ENCODE measurements at regions not wholly inside any gene's neighbourhood (a gene's known extent, or its start where the extent isn't known, plus 50 kb on each side); places are given as distances from the start of the nearest gene placed in this dataset.
A peak's percentile ranks its signal among the peaks of the same experiment; 100 is the strongest.

DNA sequence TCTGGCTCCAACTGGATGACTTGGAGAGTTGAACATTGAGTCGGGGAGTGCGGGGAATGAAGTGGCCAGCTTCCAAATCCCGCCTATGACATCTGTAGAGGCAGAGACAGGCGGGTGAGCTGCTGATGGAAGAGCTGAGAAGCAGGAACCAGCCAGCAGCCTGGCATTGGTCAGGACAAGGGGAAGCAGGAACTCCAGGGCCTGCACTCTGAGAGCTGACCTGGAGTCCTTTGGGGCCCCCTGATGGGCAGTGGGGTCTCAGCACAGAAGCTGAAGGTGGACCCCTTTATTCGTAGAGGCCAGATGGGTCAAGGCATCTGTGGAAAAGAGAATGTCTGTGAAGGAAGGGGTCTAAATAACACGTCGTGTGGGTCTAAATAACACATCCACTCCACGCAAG, 57.0 kb downstream of the SEC61G start:
- no peak for DNase-seq (ENCODE audit: low read depth)

DNA sequence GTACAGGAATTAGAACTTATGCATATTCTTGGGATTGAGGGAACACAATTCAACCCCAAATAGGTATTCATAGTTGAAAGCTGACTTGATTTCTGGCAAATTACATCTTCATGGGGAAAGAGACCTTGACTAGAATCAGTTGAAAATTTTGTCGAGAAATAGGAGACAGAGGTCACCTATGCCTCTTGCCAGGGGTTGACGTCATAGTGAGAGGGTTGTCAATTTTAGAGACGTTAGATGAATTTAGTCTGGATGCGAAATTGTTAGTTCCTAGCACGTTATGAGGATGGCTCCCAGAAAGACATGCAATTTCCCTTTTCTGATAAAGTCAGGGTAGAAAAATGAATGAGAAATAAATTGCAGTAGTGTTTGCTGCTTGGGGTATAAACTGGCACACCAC, 59.3 kb downstream of the SEC61G start:
- no peak for DNase-seq (ENCODE audit: low read depth)

DNA sequence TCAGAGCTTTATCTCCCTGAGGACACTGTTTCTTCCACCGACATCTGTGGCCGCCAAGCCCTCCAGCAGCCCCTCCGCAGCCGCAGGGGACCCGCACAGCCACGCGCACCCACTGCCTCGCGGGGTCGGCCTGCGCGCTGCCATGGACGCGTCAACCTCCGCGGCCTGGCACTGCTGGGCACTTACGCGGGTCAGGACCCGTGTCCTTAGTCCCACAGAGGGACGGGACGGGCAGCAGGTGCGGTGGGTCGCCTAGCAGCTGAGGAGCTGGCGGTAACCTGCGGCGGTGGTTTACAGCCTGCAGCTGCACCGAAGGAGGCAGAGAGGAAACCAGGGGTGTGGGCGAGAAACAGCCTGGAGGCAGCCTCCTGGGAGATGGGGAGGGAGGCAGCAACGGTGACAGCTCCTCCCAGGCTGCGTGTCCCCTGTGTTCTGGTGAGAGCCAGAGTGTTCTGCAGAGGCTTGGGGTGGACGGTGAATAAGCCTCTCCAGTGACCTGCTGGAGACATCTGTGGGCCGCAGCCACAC, 61.3 kb downstream of the SEC61G start:
- DNase-seq (ENCODE audit: low read depth), result no peak

DNA sequence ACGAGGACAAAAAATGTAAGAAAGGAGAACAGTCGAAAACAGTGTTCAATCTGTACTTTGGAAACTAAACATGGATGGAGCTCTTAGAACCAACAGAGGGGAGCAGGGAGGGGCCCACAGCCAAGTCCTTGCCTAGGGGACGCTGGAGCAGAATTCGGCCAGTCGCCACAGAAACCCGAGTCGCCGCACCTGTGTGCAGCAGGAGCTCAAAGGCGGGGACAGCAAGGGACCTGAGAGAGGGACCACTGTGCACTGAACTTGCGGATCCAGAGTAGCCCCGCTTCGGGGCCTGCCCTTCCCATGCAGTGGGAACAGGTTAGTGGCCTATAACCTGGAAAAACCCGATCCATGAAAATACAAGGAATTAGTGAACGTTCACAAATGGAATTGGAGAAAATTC, 68.1 kb downstream of the SEC61G start:
- no peak for DNase-seq (ENCODE audit: low read depth)

DNA sequence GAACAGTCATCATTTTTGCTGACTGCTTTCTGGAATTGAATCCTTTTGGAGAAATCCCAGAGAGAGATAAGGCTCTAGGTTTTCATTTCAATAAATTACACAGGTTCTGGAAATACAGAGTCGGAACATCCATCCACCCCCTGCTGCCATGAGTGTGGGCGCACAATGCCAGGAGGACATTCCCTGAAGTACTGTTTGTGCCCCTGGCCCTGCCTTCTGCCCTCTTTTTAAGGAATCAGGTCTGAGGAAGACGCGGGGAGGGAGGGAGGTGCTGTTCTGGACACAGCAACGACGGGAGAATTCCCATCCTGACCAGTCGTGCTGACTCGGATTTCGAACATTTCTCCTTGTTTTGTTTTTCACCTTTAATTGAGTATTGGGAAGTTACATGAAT, 69.0 kb downstream of the SEC61G start:
- no peak for DNase-seq (ENCODE audit: low read depth)

DNA sequence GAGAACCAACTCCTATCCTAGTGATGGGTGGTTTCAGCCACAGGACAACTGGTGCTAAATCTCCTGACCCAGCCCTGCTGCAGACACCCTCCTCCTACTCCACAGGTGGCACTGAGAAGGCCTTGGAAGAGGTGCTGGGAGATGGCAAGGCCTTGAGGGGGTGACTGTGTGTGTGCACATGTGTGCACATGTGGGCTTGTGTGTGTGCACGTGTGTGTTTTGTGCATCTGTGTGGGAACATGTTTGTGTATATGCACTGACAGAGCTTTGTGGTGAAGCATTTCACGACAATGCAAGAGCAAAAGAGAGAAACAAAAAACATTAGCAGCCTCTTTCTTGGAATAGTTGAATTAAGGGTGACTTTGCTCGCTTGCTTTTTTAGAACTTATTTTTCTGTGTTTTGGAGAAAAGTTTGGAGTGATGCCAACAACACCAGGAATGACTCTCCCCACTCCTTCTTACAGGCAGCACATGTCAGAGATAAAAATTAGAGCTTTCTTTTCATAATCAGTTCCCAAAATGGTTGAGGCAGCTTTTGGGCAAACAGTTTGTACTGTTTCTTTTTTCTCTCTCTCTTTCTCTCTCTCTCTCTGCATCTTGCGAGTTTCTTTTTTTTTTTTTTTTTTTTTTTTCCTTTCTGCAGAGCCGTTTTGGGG, 69.5 kb downstream of the SEC61G start:
- DNase-seq (ENCODE audit: low read depth), result no peak

DNA sequence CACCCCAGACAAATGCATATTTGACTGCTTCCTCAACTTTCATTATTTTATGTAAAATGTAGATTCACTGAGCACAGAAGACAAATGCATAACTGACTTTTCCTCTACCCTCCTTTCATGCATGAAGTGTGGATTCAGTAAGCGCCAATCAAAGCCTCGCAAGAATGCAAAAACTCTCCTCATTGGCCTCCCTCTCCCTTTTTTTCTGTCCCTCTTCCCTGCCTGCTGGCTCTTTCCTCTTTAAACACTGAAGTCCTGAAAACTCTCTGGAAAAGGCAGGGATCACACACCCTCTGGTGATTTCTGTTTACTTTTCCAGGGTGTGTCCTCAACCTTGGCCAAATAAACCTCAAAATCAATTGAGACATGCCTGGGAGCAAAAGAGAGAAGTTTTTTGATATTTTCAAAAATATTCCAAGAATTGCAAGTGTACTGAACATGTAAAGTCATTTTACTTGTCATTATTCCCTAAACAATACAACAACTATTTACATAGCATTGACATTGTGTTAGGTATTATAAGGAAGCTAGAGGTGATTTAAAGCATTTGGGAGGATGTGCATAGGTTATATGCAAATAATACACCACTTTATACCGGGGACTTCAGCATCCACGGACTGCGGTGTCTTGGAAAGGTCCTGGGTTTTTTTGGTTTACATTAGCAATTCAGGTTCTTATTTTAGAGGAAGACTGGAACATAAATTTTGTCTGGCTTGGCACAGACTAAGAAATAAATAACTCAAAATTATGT, 71.4 kb downstream of the SEC61G start:
- no peak for DNase-seq (ENCODE audit: low read depth)

DNA sequence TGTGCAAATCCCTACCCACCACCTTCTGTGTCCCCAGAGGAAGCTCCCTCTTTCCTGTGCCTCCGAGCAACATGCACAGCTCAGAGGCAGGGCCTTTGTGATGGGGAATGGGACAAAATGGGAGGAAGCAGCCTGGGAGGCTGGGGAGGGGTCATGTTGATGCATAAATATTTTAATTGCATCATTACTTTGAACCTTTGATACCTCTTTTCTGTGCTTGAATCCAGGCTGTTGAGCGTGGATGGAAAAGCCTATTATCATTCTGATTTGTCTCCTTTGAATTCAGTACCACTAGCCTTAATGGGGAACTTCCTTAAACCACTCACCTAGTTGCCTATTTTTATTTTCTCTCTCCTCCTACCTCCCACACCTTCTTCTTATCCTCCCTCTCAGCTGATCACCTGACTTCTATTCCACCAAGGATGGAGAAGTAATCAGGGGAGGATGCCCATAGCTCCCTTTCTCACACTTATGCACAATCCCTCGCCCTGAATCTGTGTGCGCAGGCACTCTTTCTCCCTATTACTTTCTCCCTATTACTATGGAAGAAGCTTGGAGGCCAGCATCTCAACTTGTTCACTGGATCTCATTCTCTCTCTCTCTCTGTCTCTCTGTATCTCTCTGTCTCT, 78.5 kb downstream of the SEC61G start:
- no peak for DNase-seq (ENCODE audit: low read depth)

DNA sequence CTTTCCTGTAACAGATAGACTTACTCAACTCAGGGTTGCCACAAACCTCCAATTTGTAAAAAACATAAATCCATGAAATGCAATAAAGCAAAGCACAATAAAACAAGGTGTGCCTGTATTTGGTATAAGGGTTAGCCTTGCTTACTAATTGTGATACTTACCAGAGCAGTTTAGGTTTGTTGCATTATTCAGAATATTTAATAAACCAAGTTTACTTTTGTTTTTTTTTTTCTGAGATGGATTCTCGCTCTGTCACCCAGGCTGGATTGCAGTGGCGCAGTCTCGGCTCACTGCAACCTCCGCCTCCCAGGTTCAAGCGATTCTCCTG, 79.6 kb downstream of the SEC61G start:
- DNase-seq (ENCODE audit: low read depth), result no peak

DNA sequence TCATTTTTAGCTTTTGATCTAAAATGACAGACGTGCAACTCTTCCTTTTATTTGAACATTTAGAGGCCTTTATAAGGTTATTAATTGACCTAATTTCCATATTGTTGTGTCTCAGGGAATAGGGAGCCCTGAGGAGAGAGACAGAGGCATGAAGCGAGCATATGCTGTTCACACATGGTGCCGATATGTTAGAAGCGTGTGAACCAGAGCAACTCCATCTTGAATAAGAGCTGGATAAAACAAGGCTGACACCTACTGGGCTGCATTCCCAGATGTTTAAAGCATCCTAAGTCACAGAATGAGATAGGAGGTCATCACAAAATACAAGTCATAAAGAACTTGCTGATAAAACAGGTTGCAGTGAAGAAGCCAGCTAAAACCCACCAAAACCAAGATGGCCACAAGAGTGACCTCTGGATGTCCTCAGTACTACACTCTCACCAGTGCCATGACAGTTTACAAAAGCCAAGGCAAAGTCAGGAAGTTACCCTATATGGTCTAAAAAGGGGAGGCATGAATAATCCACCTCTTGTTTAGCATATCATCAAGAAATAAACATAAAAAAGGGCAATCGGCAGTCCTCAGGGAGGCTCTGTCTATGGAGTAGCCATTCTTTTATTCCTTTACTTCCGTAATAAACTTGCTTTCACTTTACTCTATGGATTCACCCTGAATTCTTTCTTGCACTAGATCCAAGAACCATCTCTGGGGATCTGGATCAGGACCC, 80.1 kb downstream of the SEC61G start:
- DNase-seq (ENCODE audit: low read depth), result no peak

DNA sequence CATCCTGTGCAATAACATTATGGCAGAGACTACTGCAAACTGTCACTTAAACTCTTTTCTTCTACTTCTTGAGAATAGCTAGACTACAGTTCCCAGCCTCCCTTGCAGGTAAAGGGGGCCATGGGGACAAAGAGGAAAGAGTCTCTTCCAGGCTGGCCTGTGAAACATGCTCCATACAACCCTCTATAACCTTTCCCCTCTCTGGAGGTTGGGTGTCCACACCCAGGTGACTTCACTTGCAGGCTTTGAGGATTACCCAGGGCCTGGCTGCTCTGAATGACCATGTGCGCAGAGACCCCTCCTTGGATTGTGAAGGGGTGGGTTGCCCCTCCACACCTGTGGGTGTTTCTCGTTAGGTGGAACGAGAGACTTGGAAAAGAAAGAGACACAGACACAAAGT, 84.1 kb downstream of the SEC61G start:
- no peak for DNase-seq (ENCODE audit: low read depth)

DNA sequence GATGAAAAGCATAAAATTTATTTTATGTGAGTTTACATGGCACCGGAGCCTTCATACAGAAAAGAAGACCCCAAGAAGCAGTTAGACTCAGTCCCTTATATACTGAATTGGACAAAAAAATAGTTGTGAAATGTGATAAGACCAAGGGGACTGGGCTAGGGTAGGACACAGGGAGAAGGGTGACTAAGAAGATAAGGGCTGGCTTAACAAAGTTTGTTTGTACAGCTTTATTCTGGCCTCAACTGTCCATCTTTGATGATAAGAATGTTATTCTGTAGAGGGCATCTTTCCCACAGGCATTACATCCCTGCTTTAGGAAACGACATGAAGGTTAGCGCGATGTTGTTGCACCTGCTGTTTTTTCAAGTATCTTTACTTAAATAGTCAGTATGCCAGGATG, 86.5 kb downstream of the SEC61G start:
- no peak for DNase-seq (ENCODE audit: low read depth)

DNA sequence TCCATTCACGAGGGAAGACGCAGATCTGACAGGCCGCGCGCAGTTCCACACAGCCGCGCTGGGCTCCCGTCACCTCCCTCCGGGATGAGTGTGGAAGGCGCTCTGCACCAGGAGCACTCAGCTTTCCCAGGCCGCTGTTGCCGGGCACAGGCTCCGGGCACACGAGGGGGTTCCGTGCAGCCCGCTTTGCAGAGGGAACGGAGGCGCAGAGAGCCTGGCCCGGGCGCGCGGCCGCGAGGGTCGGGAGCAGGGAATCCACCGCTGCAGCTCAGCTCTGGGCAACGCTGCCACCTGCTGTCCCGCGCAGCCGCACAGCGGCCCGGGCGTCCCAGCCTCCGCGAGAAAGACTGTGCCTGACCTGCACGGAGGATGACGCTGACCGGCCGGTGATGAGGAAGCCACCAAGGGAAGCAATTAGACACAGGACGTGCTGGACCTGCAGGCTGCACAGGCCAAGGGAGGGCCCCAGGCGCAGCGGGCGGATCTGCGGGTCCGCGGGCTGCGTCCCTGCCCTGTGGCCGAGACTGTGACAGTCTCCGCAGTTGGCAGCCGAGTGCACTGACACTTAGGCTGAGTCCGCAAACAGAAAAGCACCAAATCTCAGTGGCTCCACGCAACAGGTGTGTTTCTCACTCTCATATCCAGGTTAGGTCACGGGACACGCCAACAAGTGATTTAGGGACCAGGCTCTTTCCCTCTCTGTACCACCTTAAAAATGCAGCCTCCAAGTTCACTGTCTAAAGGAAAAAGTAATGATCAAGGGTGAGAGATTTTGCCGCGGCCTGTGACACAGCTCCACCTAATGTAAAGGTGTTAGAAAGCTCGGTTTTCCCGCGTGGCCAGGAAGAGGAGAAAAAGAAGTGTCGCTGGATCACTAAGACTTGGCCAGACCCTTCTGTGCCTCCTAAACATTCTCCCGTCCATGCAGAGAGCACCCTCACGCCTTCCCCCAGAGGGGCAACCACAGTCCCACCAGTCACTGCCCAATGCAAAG, 94.5 kb downstream of the SEC61G start:
- DNase-seq (ENCODE audit: low read depth), result peak; percentile 21

DNA sequence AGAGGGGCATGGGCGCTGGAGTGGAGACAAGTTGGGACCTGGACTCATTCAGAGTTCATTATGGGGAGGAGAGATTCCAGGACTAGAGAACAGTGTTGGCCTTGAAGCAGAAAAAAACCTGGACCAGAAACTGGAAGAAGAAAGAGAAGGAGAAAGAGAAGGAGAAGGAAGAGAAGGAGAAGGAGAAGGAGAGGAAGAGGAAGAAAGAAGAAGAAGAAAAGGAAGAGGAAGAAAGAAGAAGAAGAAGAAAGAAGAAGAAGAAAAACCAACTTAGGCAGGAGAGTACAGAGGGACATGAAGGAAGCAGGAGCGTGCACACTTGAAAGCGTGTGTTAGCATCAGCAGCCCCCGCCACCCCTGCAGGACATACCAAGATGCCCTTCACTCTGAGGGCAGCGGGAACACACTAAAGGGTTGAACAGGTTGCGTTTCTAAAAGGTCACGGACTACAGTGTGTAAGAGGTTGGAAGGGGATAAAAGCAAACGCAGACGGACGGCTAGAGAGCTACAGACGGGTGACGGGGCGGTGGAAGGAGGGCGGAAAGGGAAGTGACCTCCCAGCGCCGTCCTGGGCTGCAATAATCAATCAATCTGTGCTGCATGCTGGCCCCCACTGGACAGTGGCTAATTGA, 95.3 kb downstream of the SEC61G start:
- DNase-seq (ENCODE audit: low read depth), result no peak

DNA sequence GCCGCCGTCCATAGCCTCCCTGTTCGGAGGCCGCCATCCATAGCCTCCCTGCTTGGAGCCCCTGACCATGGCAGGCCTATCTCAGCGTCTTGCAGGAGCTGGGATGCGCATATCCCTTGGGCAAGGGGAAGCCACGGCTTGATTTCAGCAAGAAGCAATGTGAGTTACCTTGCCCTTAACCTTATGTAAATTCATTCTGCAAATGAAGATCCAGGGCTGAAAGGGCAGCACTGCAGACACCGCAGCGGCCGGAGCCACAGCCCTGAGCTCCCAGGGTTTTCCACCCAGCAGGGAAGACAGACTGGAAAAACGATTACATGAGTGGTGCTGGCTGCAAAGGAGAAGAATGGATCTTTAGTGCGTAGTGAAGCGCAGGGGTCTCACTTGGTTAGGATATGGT, 95.8 kb downstream of the SEC61G start:
- DNase-seq (ENCODE audit: low read depth), result no peak

DNA sequence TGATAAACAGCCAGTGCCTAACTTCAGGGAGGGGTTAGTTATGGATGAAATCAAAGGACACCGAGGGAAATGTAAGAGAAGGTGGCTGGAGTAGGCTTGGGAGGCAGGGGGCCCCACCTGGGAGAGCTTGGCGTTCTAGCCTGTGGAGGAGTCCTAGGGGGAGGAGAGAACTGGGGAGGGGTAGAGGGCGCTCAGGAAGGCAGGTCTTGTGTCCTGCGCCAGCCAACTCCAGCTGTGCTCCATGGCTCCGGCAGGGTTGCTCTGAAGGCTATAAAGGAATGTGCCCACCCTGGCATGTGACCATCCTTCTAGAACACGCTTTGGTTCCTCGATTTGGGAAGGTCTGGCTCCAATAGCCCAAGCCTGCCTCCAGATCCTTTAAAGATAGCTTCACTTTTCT, 96.3 kb downstream of the SEC61G start:
- DNase-seq (ENCODE audit: low read depth), result no peak

DNA sequence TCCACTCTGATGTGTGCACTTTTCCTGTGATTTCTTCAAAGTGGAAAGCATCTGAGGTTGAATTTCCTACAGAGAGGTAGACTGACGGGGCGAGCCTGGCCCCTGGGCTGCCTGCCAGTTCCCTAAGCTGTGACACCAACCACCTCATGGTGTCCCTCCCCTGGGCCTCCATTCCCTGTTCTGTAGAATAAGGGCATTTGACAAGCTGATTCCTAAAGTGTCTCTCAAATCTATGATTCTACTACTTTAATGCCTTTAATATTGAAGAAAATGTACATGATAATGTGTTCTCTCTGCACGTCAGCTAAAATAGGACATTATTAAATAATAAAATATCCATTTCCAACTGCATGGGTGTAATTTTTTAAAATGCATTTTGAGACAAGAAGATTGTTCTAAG, 105.1 kb downstream of the SEC61G start:
- DNase-seq (ENCODE audit: low read depth), result no peak

DNA sequence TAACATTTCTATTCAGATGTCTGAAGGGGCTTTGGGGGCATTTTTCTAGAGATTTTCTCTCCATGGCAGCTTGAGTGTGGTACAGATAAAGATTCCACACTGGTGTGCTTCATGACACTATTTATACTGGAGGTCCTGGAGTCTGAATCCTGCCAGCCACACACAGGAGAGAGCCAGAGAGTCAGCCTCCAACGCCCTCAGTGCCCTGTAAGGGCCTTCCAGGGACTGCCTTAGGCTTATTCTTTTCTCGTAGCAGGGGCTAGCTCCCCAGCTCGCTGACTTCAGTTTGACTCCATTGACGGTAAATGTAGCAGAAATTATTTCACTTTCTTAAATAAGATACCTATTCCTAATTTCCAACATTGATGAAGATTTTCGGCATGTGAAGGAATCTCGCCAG, 100.9 kb downstream of the VSTM2A start:
- DNase-seq (ENCODE audit: low read depth), result no peak

DNA sequence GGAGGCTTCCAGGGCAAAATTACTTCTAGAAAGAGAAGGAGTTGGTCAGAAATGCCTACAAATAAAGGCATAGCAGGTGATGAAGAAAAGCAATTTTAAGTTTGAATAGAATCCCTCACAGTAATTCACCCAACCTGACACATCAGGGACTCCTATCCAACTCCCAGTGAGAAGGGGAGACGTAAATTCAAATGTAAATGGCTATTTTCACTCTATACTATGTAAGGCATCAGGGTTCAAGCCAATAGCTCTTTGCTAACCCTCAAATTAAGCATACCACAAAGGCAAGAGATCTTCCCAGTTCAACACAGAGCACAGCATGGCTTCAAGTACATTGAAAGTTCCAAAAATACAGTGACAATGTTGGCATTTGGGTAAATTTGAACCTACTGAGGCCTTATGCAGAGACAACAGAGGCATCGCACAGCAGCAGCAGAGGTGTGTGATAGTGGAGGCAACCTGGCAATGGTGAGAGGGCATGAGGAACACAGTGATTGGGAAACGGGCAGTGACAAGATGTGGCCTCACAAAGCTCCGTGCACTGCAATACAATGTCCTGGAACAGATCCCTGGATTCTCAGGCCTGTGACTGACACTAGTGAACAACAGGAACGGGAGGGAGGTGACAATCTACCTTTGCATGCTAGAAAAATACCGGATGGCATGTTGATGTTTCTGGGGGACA, 95.7 kb downstream of the VSTM2A start:
- DNase-seq (ENCODE audit: low read depth), result no peak

DNA sequence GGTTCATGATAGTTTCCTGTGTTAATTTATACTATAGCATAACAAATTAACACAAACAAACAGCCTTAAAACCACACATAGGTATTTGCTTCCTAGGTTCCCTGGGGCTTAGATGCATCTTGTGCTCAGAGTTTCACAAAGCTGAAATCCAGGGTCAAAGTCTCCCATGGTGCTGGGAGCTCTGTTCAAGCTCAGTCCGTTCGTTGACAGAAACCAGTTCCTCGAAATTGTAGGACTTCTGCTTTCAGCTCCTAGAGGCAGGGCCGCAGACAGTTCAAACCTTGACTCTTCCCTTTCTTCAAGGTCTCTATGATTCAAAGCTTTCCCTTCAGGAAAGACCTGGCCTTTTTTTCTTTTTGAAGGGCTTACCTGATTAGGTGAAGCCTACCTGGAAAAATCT, 90.5 kb downstream of the VSTM2A start:
- no peak for DNase-seq (ENCODE audit: low read depth)
